ENCODE measurements at regions not wholly inside any gene's neighbourhood (a gene's known extent, or its start where the extent isn't known, plus 50 kb on each side); places are given as distances from the start of the nearest gene placed in this dataset.

DNA sequence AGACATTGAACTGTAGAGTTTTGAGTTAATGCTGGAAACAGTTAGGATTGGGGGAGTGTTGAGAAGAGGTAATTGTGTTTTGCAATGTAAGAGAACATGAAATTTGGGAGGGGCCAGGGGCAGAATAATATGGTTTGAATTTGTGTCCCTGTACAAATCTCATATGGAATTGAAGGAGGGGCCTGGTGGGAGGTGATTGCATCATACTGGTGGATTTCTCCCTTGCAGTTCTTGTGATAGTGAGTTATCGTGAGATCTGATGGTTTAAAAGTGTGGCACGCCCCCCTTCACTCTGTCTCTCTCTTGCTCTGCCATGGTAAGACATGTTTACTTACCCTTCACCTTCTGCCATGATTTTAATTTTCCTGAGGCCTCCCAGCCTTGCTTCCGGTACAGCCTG lies 876.0 kb upstream of the FBXO33 start:
- Mint-ChIP-seq H3K9me3 (no peaks in the 10 kb centered on the region), H3K4me3 (no peak overlapping the region), H3K27ac (ENCODE audit: unreplicated experiment) (peak overlapping the region; percentile 82), H3K27me3 (ENCODE audit: low read depth) (no peaks in the 10 kb centered on the region), H3K36me3 (ENCODE audit: low read depth) (peaks cover 4% of the 10 kb centered on the region), H3K4me1 (peaks cover 14% of the 10 kb centered on the region)
- DNase-seq (ENCODE audit: low read depth, low spot score): no peak
- TF ChIP-seq, protein P1, sequence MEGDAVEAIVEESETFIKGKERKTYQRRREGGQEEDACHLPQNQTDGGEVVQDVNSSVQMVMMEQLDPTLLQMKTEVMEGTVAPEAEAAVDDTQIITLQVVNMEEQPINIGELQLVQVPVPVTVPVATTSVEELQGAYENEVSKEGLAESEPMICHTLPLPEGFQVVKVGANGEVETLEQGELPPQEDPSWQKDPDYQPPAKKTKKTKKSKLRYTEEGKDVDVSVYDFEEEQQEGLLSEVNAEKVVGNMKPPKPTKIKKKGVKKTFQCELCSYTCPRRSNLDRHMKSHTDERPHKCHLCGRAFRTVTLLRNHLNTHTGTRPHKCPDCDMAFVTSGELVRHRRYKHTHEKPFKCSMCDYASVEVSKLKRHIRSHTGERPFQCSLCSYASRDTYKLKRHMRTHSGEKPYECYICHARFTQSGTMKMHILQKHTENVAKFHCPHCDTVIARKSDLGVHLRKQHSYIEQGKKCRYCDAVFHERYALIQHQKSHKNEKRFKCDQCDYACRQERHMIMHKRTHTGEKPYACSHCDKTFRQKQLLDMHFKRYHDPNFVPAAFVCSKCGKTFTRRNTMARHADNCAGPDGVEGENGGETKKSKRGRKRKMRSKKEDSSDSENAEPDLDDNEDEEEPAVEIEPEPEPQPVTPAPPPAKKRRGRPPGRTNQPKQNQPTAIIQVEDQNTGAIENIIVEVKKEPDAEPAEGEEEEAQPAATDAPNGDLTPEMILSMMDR (conservative IDR thresholded peaks at IDR 0.05): no peak

DNA sequence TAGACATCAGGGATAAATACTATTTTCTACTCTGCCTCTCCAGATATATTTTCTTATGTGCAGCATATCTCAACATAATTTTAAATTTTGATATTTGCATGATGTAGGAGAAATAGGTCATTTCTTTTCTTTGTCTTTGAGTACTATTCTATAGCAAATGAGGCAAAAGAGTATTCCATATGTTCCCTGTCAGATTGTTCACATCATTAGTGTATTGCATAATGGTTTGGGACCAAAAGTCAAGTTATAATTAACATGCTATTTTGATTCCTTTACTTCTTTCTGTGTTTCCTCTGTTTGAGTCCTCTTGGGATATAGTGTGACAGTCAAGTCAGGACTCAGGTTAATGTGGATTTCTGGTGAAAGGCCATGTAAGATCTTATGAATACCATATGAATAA lies 864.6 kb upstream of the FBXO33 start:
- Mint-ChIP-seq H3K4me3 (no peak overlapping the region), H3K27ac (ENCODE audit: unreplicated experiment) (no peak overlapping the region), H3K36me3 (ENCODE audit: low read depth) (no peaks in the 10 kb centered on the region), H3K4me1 (no peaks in the 10 kb centered on the region), H3K27me3 (ENCODE audit: low read depth) (no peaks in the 10 kb centered on the region), H3K9me3 (peaks cover 8% of the 10 kb centered on the region)
- DNase-seq (ENCODE audit: low read depth, low spot score): no peak
- TF ChIP-seq, protein P1 (conservative IDR thresholded peaks at IDR 0.05): no peak

DNA sequence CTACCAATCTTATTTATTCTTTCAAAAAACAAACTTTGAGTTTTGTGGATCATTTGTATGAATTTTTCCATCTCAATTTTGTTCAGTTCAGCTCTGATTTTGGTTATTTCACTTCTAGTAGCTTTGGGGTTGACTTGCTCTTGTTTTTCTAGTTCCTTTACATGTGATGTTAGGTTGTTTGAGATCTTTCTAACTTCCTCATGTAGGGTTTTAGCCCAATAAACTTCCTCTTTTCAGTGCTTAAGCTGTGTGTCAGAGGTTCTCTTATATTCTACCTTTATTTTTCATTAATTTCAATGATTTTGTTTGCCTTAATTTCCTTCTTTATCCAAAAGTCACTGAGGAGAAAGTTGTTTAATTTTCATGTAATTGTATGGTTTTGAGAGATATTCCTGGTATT lies 860.4 kb upstream of the FBXO33 start:
- no peak for DNase-seq (ENCODE audit: low read depth, low spot score)
- Mint-ChIP-seq H3K27ac (ENCODE audit: unreplicated experiment) (no peak overlapping the region), H3K27me3 (ENCODE audit: low read depth) (no peaks in the 10 kb centered on the region), H3K36me3 (ENCODE audit: low read depth) (peaks cover 2% of the 10 kb centered on the region), H3K9me3 (peaks cover 13% of the 10 kb centered on the region), H3K4me3 (no peak overlapping the region), H3K4me1 (no peaks in the 10 kb centered on the region)
- TF ChIP-seq, protein P1 (conservative IDR thresholded peaks at IDR 0.05): no peak

DNA sequence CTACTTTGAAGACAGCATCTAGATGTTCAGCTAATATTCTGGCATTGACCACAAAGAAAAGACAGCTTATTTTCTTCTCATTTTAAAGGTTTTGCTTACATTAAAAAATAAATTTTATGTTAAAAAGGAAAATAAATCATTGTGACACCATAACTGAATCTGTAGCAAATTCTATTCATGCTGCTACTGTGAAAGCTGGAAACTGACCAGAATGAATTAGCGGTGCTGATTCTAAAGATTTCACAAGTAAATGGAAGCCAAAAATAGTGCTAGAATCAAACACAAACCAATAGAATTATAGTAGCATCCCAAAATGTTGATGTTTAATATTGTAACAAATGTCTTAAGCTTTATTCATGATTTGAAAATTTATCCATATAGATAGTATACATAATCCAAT lies 850.0 kb upstream of the FBXO33 start:
- H3K36me3 Mint-ChIP-seq (ENCODE audit: low read depth): peaks cover 4% of the 10 kb centered on the region
- no peak overlapping the region for H3K27ac Mint-ChIP-seq (ENCODE audit: unreplicated experiment)
- TF ChIP-seq, protein P1 (conservative IDR thresholded peaks at IDR 0.05): no peak
- H3K4me3 Mint-ChIP-seq: no peak overlapping the region
- H3K9me3 Mint-ChIP-seq: peaks cover under 1% of the 10 kb centered on the region
- no peak for DNase-seq (ENCODE audit: low read depth, low spot score)
- H3K27me3 Mint-ChIP-seq (ENCODE audit: low read depth): no peaks in the 10 kb centered on the region
- no peaks in the 10 kb centered on the region for H3K4me1 Mint-ChIP-seq

DNA sequence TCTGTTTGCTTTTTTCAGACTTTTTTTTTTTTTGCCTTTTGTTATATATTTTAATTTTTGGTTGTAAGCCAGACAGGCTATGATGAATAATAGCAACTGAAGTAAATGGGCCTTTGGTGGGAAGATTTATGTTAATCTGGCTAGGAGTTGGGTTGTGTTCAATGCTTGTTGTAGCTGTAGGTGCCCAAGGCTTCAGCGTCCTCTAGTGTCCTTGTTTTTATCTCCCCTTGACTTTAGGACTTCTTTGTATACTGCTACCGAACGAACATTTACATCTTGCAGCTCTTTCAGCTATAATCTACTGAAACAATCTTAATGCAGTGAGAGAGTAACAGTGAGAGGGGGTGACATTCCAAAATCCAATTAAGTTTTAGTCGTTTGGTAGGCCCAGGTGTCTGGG lies 848.4 kb upstream of the FBXO33 start:
- Mint-ChIP-seq H3K9me3 (peaks cover 3% of the 10 kb centered on the region), H3K4me3 (no peak overlapping the region), H3K4me1 (no peaks in the 10 kb centered on the region), H3K36me3 (ENCODE audit: low read depth) (no peaks in the 10 kb centered on the region), H3K27ac (ENCODE audit: unreplicated experiment) (no peak overlapping the region), H3K27me3 (ENCODE audit: low read depth) (no peaks in the 10 kb centered on the region)
- DNase-seq (ENCODE audit: low read depth, low spot score): no peak
- TF ChIP-seq, protein P1 (conservative IDR thresholded peaks at IDR 0.05): no peak

DNA sequence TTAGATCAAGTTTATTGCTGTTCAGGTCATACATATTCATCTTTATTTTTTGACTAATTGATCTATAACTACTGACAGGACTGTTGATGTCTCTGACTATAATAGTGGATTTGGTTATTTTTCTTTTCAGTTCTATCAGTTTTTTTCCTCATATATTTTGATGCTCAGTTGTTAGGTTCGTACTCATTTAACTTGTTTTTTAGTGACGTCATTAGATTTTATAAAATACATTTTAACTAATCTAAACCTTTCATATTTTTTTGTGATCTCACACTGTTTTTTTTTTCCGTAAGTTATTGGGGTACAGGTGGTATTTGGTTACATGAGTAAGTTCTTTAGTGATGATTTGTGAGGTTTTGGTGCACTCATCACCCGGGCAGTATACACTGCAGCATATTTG lies 841.2 kb upstream of the FBXO33 start:
- TF ChIP-seq, protein P1 (conservative IDR thresholded peaks at IDR 0.05): no peak
- Mint-ChIP-seq H3K9me3 (peaks cover 13% of the 10 kb centered on the region), H3K36me3 (ENCODE audit: low read depth) (no peaks in the 10 kb centered on the region), H3K4me1 (no peaks in the 10 kb centered on the region), H3K4me3 (no peak overlapping the region), H3K27ac (ENCODE audit: unreplicated experiment) (no peak overlapping the region), H3K27me3 (ENCODE audit: low read depth) (no peaks in the 10 kb centered on the region)
- DNase-seq (ENCODE audit: low read depth, low spot score): no peak

All from neural crest cell (in vitro differentiated cells).